NCI-H146 treated with DMSO at 0.1 percent for 48 hours (cell line): ENCODE measurements at regions not wholly inside any gene's neighbourhood (a gene's known extent, or its start where the extent isn't known, plus 50 kb on each side); places are given as distances from the start of the nearest gene placed in this dataset.

Experiments used
- DNase-seq: peaks from one replicate; lab custom pipeline; 2025; ENCODE audit not compliant: unreplicated experiment; lab: John Stamatoyannopoulos, UW

- no peak for DNase-seq
Measured at GRCh38 chr6:114592506-114592905, 249.7 kb upstream of the HS3ST5 start.

GRCh38 chr6:114588726-114589125 is 245.9 kb upstream of the HS3ST5 start:
- DNase-seq = no peak

GRCh38 chr6:114586298-114586697 is 243.5 kb upstream of the HS3ST5 start:
- no peak for DNase-seq

GRCh38 chr6:114581293-114581692 is 238.5 kb upstream of the HS3ST5 start:
- DNase-seq = no peak

DNA sequence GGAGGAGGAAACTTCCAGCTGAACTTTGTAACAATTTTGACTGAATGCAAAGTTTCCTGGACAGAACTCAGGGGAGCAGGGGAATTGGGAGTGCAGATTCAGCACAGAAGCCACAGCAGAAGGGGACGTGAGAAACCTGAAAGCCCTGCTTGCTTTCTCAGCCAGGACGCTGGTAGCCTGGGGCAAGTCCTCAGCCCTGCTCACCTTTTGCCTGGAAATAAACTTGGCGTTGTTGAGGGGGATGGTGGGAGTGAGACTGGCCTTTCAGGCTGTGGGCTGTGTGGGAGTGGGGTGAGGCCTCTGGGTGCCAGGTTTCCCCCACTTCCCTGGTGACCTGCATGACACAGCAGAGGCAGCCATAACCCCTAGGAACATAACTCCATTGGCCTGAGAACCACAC is 238.1 kb upstream of the HS3ST5 start:
- no peak for DNase-seq

DNA sequence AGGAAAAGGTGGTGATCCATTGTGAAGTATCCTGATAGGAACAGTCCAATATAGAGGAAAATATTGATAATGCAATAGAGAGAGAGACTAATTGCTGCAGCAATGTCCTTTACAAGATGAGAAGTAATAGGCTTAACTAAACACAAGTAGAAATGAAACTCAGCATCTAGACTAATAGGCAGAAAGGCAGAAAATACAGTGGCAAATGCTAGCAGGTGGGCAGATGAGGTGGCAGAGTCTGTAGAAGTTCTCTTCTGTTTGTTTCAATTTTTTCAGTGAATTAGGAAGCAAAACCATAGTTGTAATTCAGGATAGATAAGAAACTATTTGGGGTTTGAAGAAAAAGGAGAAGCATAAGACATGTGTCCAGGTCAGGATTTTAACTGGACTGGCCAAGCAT is 236.7 kb upstream of the HS3ST5 start:
- no peak for DNase-seq

DNA sequence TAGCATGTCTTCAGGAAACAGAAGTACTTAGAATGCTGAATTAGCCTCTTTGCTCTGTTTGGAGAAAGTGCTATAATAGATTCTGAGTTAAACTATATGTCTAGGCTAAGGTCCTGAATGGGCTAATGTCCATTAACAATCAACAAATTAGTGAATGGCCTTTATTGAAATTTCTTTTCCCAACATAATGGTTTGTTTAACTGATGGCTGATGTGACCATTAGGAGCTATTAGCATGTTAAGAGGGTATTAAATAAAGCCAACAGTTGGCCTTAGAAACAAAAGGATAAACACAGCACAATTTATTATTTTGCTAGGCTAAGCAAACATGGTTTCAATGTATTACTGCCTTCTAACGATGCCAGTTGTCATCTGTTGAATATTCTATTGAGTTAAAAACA is 234.3 kb upstream of the HS3ST5 start:
- DNase-seq = no peak

DNA sequence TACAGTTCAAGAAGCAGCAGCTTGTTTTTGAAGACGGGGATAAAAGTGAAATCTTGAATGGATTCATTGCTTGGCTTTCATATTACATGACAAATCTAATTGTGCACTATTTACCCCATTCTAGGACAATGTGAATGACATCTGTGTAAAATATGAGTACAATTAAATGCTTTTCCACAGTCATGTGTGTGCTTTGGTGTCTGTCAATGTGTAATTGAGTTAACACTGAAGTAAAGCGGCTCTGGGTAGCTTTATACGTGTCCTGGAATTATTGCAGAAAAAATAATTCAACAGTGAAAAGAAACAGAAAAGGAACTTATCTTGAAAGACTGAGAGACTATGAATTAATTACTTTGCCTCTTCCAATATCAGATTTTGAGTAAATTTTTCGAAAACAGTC is 233.5 kb upstream of the HS3ST5 start:
- DNase-seq = no peak

GRCh38 chr6:114569669-114570068 is 226.8 kb upstream of the HS3ST5 start:
- DNase-seq = no peak

DNA sequence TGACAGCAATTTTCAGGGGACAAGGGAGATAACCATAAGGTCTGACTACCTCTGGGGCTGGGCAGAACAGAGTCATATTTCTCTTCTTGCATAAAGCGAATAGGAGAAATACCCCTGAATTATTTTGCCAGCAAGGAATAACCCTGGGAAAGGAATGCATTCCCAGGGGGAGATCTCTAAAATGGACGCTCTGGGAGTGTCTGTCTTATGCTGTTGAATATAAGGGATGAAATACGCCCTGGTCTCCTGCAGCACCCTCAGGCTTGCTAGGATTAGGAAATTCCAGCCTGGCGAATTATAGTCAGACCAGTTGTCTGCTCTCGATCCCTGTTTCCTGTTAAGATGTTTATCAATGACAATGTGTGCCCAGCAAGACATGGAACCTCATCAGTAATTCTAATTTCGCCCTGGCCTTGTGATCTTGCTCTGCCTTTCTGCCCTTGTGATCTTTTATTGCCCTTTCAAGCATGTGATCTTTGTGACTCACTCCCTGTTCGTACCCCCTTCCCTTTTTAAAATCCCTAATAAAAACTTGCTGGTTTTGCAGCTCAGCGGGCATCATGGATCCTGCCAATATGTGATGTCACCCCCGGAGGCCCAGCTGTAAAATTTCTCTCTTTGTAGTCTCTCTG is 221.6 kb upstream of the HS3ST5 start:
- DNase-seq = no peak

- no peak for DNase-seq
Measured at GRCh38 chr6:114559419-114559818, 216.6 kb upstream of the HS3ST5 start.

GRCh38 chr6:114558153-114558552 is 215.3 kb upstream of the HS3ST5 start:
- DNase-seq = no peak

- DNase-seq = no peak
Measured at GRCh38 chr6:114556846-114557488, 214.1 kb upstream of the HS3ST5 start.

DNA sequence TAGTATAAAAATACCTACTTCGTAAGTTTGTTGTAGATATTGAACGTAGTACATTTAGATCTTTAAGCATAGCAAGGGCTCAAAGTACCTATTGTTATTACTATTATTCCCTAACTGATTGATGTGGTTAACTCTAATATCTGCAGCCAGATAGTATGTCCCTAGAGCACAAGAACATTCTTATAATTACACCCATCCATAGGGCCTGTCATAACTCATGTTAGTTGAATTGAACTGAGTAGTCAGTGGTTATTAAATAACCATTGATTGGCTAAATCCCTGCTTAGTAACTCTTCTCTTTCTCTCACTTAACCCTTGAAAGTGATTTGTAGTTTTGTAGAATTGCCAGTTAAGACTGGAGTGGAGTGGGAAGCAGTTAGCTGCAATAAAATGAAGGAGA is 207.5 kb upstream of the HS3ST5 start:
- no peak for DNase-seq

DNA sequence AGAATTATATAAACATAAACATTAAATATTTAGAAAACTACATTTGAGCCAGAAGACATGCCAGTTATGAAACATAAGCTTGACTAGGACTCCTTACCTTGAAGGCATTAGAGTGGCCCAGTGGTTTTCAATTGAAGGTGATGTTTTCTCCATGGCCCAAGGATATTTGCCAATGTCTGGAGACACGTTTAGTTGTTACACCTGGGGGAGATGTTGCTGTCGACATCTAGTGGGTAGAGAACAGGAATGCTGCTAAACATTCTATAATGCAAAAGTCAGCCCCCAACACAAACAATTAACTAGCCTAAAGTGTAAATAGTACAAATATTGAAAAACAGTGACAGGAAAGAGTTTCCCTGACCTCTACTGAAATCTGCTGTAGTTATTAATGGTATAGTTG is 200.9 kb upstream of the HS3ST5 start:
- no peak for DNase-seq

- DNase-seq = no peak
Measured at GRCh38 chr6:114541794-114542193, 199.0 kb upstream of the HS3ST5 start.

- DNase-seq = no peak
Measured at GRCh38 chr6:114537977-114538376, 195.2 kb upstream of the HS3ST5 start.

DNA sequence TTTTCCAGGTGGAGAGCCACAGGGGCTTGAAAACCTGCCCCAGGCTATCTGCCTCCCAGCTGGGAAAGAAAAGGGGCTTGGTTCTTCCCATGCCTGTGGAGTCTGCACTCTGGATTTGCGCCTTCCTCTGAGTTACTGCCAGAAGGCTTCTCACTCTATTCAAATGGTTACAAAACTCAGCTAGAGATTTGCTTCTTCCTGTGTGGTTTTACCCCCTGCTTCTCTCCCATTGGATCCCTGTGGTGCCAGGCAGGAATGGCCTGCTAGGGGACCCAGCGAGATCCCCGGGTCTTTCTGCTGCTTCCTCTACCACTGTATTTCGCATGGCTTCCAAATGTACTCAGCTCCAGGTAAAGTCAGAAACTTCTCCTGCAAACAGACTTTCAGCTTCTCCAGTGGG is 192.0 kb upstream of the HS3ST5 start:
- no peak for DNase-seq

GRCh38 chr6:114524081-114524480 is 181.3 kb upstream of the HS3ST5 start:
- DNase-seq = no peak

- DNase-seq = no peak
Measured at GRCh38 chr6:114523508-114523907, 180.7 kb upstream of the HS3ST5 start.

DNA sequence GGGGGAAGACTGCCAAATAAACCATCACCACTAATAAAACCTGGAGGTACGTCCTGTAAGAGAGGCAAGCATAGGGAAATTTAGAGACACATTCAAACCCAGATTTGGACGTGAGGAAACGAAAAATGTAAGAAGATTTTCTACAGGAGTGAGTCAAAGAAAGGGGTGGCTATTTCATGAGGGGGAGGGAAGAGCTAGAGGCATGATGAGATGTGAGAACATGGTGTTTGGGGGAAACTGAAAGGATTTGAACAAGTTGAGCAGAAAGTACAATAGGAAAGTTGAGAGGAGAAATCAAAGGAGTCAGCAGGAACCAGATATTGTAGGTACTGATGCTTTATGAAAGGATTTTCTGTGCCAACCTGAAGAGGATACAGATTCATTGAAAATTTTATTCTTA is 179.1 kb upstream of the HS3ST5 start:
- no peak for DNase-seq

DNA sequence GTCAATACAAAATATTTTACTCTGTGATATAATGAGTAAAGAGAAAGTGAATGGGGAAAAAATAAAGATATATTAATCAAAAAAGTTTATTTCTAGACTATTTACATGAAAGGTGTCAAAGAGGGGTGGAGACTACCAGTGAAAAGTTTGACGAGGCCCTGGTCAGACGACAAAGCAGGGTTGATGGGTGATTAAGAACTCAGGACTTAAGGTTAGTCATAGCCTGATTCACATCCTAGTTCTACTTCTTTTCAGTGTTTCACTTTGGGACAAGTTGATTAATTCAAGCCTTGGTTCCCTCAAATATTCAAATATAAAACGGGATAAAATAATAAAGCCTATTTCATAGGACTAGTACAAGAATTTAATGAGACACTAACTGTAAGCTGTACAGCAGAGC is 178.2 kb upstream of the HS3ST5 start:
- DNase-seq = no peak

DNA sequence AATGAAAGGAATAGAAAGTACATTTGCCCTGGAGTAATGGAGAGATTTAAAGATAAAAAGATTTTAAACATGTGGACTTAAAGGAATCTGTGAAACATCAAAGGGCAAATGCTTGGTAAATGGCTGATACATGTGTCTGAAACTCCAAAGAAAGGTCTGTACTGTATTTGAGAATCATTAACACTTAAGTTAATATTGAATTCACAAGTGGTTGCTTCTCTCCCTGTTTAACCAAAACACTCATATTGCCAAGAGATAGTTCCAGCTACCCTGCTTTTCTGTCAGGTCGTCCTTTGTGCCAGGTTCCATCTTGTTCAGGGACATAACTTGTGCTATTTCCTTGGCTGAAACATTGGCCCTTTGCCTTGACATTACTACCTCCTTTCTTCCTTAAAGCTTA is 171.3 kb upstream of the HS3ST5 start:
- DNase-seq = no peak
